CD4-positive, alpha-beta T cell treated with Interleukin-17A for 4 hours (primary cell): ENCODE measurements at regions not wholly inside any gene's neighbourhood (a gene's known extent, or its start where the extent isn't known, plus 50 kb on each side); places are given as distances from the start of the nearest gene placed in this dataset.
"Not testable (repeated sequence)": the region's sequence is repeated elsewhere in the genome, so short reads cannot be mapped to it uniquely, and the experiment has no call there.

Experiments
- DNase-seq: peaks from one replicate; pipeline ENCODE4 v3.0.0-alpha.2; 2020; ENCODE audit warnings: mixed read lengths

DNA sequence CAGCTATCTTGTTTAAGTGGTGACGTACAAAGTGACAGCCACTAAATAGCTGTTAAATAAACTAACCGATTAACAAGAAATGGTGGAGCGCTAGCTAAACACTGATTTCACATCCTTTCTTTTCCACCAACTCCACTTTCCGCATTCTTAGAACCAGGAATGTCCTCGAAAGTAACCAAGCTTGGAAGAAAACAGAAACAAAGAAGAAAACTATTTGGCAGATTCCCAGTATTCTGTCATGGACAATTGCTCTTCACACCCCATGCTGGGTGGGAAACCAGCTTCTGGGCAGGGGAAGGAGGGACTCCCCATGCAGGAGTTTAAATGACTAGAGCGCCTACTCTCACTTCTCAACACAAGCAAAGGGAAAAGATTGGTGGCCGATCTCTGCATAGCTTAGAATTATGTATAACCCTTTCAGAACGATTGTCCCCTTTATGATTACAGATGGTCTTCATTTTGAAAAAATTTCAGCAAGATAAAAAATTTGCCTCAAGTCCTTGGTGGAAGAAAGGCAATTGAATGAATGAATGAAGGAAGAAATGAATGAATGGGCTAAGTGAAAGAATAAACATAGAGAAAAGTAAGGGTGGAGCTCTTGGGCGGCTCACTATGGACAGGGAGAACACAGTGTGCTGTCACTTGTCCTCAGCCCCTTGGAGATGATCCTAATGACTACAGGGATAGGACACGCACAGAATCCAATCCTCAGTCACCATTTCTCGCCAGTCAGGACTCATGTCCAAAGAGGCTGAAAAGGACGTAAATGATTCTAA is 148.7 kb upstream of the NEDD9 start:
- DNase-seq = no peak

DNA sequence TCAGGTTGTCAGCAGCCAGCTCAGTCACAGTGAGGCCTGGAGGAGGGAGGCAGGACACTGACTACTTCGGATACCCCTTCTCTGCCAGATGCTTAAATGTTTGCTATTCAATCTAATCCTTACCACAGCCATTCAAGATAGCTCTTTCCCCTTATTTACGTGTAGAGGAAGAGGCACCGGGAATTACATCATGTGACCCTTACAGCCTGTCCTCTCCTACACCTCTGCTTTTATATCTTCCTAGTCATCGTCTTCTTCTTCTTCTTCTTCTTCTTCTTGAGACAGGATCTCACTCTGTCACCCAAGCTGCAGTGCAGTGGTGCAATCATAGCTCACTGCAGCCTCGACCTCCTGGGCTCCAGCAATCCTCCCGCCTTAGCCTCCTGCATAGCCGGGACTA is 148.1 kb upstream of the NEDD9 start:
- no peak for DNase-seq

DNA sequence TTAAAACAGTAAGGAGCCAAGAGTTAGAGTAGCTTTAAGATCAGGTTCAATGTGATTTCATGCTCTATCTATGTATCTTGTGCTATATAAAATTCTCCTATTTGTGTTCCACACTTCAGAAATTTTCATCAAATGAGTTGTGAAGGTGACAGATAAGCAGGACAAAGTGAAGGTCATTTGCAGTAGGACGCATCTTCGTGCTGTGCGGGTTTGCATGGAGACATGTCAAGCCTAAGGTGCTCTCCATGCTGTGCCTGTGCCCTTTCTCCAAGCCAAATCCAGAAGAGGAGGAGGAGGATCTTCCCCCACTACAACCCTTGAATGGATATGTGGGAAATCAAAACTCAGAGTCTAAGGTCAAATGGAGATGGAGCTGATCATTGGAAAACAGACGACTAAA is 147.3 kb upstream of the NEDD9 start:
- DNase-seq = no peak

DNA sequence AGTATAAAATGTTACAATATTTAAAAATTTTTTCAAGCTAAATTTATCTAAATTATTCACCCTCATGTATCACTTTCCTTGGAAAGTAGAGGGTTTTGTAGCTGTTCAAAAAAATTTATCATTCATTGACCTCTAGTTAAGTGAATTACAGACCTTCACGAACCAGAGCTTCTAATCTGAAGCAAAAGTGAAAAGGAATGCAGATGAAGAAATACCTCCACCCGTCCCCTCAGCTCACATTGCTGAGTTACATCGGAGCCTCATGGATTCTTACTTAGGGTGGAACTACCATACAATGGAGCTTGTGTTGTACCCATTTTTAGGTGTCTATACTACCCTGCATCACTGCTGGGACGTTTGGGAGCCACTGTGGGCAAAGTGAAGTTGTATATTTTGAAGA is 146.2 kb upstream of the NEDD9 start:
- DNase-seq = no peak

DNA sequence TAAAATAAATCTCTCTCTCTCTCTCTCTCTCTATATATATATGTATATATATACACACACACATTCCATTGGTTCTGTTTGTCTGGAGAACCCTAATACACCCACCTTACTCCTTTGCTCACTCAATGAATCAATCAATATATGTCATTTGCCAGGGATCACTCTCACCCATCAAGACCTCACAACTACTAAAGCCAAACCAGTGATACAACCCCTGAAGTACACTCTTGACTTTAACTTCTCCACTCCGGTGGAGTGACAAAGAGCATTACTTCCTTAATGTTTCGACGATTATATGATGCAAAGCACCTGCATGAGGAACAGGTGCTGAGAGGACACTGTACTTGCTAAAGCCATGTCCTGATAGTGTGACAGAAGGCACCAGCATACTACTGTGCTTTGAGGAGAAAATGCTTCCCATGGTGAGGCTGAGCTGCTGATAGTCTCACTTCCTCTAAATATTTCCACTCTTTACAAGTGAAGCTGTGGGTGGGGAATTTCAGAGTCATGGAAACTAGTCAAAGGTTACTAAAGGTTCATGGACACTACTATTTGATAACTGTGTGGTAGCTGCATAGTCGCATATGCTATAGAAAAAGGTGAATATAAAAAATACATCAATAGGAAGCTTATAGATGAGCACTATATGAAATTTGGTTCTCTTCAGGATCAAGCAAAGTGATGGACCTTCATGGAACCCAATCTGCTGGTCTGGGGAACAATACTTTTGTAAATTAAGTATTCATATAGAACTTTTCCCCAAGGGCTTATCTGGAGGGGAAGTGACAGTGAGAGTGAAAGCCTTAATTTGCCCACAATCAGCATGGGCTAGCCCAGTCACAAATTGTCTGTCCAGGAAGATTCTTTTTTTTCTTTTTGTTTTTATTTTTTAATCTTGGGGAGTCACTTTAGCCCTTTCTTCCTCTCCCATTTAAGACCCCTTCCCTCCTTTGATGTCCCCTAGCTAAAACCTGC is 141.9 kb upstream of the NEDD9 start:
- no peak for DNase-seq

DNA sequence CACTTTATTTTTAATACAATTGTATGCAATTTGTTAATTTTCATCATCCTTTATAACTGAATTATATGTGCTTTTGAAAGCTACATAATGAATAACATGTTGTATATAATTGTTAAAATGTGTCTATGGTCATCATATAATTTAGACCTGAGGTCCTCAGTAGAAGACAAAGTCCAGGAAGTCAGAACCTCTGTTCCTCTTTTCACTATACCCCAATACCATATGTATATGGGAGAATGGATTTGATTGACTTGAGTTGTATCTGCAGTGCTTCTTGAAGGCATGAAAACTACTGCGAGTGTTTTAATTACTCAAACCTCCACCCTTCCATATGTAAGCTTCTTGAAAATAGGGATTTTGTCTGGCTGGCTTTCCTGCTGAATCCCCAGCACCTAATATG is 140.7 kb upstream of the NEDD9 start:
- no peak for DNase-seq

DNA sequence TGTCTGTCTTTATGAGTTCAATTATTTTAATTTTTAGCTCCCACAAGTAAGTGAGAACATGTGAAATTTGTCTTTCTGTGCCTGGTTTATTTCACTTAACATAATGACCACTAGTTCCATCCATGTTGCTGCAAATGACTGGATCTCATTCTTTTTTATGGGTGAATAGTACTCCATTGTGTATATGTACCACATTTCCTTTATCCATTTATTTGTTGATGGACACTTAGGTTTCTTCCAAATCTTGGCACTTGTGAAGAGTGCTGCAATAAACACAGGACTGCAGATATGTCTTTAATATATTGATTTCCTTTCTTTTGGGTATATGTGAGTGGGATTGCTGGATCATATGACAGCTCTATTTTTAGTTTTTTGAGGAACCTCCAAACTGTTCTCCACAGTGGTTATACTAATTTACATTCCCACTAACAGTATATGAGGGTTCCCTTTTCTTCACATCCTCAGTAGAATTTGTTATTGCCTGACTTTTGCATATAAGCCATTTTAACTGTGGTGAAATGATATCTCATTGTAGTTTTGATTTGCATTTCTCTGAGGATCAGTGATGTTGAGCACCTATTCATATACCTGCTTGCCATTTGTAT is 139.8 kb upstream of the NEDD9 start:
- not testable (repeated sequence) for DNase-seq

DNA sequence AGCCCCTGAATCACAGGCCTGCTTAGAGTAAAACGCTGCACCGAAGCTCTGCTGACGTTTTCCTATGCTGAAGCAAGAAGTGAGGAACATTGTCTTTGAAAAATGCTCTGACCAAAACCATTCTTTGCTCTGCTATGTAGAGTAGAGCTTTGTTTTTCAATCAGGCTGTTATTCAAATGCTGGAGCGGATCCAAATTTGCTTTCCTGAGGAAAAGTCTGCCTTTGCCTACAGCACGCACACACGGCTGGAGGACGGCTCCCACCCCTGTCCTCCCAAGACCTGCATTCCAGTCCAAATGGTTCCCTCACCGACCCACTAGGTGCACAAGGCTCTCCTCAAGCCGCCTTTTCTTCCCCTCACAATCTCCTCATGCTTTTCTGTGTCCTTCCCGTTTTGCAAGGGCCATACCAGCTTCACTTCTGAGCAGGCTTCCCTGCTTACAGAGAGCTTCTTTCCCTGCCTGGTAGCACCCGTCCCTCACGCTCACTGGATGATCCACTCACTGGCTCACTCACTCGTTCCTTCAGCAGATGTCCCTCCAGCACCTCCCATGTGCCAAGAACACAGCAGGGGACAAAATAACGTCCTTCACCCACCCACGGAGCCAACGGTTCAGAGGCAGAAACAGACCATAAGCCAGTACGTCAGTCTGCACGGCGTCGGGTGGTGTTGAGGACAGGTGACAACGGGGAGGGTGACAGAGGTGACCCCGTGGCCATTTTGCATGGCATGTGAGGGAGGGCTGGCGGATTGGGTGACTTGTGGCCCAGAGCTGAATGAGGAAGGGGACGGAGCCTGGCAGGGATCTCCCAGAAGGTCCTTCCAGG is 137.9 kb upstream of the NEDD9 start:
- DNase-seq = no peak

DNA sequence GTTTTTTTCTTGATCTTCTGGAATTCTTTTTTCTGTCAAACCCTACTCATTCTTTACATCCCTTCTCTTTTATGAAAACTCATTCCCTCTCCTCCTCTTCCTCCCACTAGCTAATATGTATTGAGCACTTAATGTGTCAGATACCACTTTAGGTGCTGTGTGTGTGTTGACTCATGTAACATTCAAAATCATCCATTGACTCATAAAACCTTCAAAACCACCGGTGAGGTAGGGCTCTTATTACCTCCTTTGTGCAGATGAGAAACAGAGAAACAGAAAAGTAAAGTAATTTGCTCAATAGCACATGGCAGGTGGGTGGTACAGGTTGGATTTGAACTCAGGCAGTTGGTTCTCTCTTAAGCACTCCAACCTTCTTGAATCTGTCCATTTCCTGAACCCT is 136.3 kb upstream of the NEDD9 start:
- no peak for DNase-seq

DNA sequence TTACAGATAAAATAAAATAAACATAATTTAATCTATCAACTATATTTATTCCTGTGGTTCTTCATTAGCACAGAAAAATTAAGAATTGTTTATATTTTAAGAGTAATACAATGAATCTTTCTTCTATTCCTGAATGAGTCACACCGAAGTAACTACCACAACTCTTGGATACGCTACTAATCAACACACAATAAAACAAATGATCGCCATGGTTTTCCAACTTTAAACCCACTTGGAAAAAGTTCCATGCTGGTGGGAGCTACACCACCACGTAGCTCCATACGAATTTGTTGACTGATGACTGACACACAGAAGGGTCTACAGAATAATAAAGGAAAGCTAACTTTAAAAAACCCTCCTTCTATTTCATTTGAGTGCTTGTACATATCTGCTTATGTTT is 135.8 kb upstream of the NEDD9 start:
- no peak for DNase-seq

DNA sequence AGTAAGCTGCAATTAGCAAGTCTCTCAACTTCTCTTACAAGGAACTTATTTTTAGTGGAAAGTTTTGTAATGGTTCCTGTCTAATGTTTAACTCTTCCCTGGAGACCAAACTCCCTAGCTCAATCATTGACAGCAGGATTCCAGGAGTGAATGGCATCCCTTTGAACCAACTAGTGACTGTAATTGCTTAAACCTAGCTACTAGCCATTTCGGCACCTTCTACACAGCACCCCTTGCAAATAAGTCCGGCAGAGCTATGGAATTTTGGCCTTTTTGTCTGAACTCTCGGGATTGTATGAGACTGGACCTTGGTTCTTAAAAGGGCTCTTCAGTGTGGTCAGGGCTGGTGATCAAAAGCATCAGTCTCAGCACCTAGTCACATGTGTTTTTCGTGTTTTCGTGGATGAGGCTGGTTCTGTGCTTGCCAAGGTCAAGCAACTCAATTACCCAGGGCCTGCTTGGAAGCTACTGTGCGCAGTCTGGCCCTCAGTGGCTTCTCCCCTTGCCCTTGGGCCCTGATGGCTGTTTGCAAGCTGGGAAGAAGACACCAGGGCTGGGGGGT is 135.3 kb upstream of the NEDD9 start:
- DNase-seq = no peak

DNA sequence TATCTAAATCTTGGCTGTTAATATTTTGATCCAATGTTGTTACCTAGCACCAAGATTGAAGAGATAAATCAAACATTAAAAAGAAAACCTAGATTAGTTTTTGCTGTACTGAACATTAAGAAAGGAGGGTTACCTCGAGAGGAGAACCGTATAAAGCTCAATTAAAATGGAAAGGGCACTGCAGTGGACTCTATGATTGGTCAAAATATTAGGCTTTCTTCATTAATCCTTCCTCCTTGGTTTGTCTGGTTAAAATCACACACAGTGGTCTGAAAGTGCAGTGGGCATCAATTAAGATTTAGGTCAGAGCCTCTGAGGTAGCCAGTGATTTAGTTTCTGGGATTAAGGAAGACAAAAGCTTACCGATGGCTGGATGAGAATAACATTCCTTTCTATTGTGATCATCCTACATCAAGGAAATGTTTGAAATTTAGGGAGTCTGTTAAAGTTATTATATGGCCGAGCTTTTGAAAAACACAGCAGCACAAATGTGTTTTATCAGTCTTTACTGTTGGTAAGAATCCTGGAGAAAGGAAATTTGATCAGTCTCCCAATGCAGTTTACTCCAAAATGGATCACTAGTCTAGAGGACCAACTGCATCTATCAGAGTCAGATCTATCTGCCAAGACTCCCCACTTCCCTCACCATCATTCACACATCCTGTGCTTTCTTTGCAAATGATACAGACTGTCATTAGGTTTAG is 134.6 kb upstream of the NEDD9 start:
- no peak for DNase-seq

DNA sequence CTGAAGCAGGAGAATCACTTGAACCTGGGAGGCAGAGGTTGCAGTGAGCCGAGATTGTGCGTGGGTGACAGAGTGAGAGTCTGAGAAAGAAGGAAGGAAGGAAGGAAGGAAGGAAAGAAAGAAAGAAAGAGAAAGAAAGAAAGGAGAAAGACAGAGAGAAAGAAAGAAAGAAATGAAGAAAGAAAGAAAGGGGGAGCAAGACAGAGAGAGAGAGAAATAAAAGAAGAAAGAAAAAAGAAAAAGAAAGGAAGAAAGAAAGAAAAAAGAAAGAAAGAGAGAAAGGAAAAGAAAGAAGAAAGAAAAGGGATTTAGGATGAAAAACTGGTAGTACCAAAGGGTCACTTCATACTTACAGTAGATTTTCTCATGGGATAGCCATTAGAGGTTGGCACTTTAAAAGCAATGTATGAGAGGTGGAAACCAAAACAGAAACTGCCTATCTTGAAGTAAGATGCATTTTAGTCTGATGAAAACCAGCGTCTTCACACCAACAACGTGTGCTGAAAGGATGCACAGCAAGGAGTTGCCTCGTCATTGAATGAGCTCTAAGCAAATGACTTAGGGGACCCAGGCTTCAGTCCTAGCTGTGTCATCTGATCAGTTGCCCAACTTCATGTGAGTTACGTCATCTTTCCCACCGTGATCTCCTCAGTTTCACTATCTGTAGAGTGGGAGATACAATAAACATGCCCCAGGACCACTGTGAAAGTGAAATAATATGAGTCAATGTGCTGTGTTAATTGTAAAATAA is 133.9 kb upstream of the NEDD9 start:
- DNase-seq = peak; percentile 27

DNA sequence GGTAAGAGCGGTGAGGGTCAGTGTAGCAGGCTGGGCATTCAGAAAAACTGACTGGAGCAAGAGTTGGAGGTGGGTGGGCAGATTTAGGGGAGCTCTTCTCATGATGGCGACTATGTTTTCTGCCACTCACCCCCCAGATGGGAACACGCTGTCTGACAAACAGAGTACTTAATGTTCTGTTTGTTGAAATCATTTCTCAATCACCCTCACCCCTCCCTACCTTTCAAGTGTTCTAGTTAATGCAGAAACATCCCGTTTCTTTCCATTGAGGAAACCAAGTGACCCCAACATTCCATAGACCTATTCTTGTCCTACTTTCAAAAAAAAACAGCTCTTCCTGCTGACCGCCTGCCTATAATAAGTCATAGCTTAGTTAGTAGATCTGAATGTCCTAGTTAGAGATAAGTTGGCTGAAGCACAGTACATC is 132.5 kb upstream of the NEDD9 start:
- DNase-seq = no peak

DNA sequence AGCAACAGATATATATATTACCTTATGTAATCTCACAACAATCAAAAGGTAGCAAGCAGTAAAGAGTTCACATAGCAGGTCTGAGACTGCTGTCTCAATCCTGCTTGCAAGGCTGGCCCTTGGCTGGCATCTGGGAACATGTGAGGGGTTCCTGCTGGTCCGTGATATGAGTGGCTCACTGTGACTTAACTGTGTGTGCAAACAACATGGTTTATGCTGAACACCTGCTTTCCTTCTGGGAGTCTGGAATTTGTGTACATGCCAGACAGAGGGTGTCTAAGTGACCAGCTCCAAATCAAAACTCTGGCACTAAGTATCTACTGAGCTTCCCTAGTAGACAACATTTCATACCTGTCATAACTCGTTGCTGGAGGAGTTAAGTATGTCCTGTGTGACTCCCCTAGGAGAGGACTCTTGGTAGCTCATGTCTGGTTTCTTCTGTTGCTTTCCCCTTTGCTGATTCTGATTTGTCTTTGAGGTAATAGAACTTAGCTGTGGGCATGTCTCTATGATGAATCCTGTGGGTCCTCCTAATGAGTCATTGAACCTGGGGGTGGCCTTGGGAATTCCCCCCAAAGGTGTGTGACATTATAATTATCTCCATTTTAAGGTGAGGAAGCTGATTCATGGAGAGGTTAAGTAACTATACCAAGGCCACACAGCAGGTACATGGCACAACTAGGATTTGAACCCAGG is 131.6 kb upstream of the NEDD9 start:
- DNase-seq = peak; percentile 39

DNA sequence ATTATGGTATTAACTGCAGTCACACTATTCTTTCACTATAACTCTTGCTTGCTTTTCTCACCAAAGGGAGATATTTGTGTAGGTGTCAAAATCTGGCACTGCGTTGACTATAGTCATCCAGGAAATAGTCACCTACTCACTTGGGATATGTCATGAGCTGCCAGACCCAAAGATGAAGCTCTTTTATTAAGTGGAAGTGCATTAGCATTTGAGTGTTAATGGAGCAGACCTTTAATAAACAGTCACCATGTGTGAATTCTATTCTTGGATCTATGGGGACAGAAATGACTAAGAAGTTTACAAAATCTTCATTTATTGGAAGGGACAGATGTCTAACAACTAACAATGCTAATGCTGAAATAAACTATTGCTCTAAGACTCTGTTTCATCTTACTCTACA is 130.1 kb upstream of the NEDD9 start:
- DNase-seq = no peak

DNA sequence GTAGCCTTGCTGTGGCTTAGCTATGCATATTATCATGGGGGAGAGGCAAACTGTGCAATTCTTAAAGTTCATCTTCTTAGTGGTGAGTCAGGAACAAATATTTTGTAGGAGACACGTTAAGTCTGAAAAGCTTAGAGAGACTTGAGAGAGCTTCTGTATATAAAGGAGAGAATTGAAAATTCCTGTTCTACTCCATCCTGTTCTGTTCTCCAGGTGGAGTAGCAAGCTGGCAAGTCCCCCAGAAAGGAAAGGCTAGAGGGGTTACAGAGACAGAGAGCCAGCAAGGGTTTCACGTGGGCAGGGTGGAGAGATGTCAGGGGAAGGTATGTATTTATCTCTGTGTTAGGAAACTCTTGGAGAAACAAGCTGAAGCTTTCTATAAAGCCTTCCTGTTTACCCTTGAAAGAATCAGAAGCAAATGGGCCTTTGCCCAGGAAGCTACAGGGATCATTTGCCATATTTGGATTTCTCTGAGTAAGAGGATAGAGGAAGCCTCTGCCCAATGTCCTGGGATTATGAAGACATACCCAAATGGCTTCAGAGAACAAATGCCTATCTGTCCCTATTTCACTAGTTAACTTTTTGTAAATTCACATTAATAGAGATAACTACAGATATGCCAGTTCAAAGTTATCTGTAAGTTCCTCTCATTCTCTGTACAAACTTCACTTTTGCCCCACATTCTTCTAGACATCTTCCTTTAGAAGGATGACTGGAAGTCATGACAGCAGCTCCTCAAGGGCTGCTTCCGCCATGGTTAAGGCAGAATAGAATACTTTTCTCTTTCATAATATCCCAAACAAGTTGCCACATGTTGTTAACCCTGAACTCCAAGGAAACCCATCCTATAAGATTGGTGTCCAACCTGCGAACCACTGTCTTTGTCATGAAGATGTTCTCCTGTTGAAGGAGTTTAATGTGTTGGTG is 126.7 kb upstream of the NEDD9 start:
- DNase-seq = no peak

DNA sequence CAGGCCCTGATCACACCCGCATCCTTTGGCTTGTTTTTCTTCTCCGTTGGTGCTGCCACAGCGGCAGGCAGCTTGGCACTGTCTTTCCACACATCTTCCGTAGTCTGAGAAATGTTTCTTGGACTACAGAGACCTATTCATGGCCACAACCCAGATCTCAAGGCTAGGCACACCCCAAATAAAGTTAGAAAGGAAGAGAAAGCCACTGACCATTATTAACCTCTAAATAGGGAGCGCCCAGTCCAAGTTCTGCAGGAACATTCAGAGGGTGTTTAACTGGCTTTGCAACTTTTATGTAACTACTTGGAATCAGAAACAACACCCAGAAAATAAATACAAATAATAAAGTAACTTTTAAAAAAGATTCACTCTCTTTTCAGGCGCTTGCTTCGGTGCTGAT is 124.8 kb upstream of the NEDD9 start:
- no peak for DNase-seq
